Suprapubic skin (tissue), 4 donors: ENCODE measurements at regions not wholly inside any gene's neighbourhood (a gene's known extent, or its start where the extent isn't known, plus 50 kb on each side); places are given as distances from the start of the nearest gene placed in this dataset.

Experiments
- DNase-seq, 2 donors: peaks; one replicate each; pipeline ENCODE4 v3.0.0-alpha.2; 2019; ENCODE audit warnings: low spot score in 2 of 2
- H3K27ac ChIP-seq: fragments of 200-600 bp; sonication (generic); one replicate; pipeline ENCODE4 v1.5.1; 2019
- H3K27me3 ChIP-seq: fragments of 200-600 bp; sonication (generic); one replicate; pipeline ENCODE4 v1.5.1; 2019
- H3K36me3 ChIP-seq: fragments of 200-600 bp; sonication (generic); one replicate; pipeline ENCODE4 v1.5.1; 2019
- H3K4me1 ChIP-seq: fragments of 200-600 bp; sonication (generic); one replicate; pipeline ENCODE4 v1.5.1; 2019
- H3K4me3 ChIP-seq: fragments of 200-600 bp; sonication (generic); one replicate; pipeline ENCODE4 v1.5.1; 2019; ENCODE audit warnings: mild to moderate bottlenecking
- H3K9me3 ChIP-seq: fragments of 200-600 bp; sonication (generic); one replicate; pipeline ENCODE4 v1.5.1; 2019
- CTCF ChIP-seq, 2 donors: fragments of 200-600 bp in 1 of 2; fragments of 450-650 bp in 1 of 2; sonication (generic) in 1 of 2; IDR thresholded peaks; one replicate each; pipeline ENCODE4 v1.5.1; 2016 to 2019; ENCODE audit warnings: antibody characterized with exemption in 2 of 2, mild to moderate bottlenecking in 1 of 2, moderate library complexity in 1 of 2
- EP300 ChIP-seq: sonication (generic); formaldehyde crosslinking; IDR thresholded peaks from one replicate; pipeline ENCODE4 v1.6.1; 2017; ENCODE audit warnings: antibody characterized with exemption
- POLR2A ChIP-seq, 2 donors: fragments of 450-650 bp; IDR thresholded peaks; one replicate each; pipeline ENCODE4 v1.6.1; 2017; ENCODE audit warnings: antibody characterized with exemption in 2 of 2, mild to moderate bottlenecking in 2 of 2, moderate library complexity in 2 of 2
- POLR2AphosphoS5 ChIP-seq, 3 donors: sonication (generic); formaldehyde crosslinking; IDR thresholded peaks; one replicate each; pipeline ENCODE4 v1.6.1; 2017; ENCODE audit warnings: antibody characterized with exemption in 3 of 3
- WGBS: methylation state at CpG from one replicate; pipeline ENCODE4 v1.1.5; 2018; 5-methylcytosine and 5-hydroxymethylcytosine counted together

GRCh38 chr10:21158301-21158700, 261.2 kb upstream of the NEBL start:
- no peaks in the 10 kb centered on the region for H3K9me3 ChIP-seq

GRCh38 chr10:21157664-21158063, 260.6 kb upstream of the NEBL start:
- Histone ChIP-seq H3K27me3 (no peaks in the 10 kb centered on the region), H3K36me3 (no peaks in the 10 kb centered on the region), H3K27ac (no peak overlapping the region), H3K9me3 (no peaks in the 10 kb centered on the region), H3K4me3 (no peak overlapping the region), H3K4me1 (no peaks in the 10 kb centered on the region)
- no peak for TF ChIP-seq POLR2AphosphoS5 (IDR thresholded peaks at IDR 0.05)
- no peak for TF ChIP-seq POLR2A (IDR thresholded peaks at IDR 0.05)
- TF ChIP-seq CTCF (IDR thresholded peaks at IDR 0.05), result no peak
- WGBS, result 85% methylated on average over 4 of the region's 4 CpGs
- DNase-seq, result no peak

More at GRCh38 chr10:21158301-21158700, 261.2 kb upstream of the NEBL start:
- no peaks in the 10 kb centered on the region for H3K27me3 ChIP-seq
- no peak for TF ChIP-seq POLR2A (IDR thresholded peaks at IDR 0.05)
- no peak for TF ChIP-seq EP300
- no peak for TF ChIP-seq POLR2AphosphoS5 (IDR thresholded peaks at IDR 0.05)
- TF ChIP-seq CTCF (IDR thresholded peaks at IDR 0.05), result no peak
- H3K4me3 ChIP-seq, result no peak overlapping the region
- WGBS, result 94% methylated on average over 3 of the region's 3 CpGs
- no peak overlapping the region for H3K27ac ChIP-seq
- H3K4me1 ChIP-seq, result no peaks in the 10 kb centered on the region
- H3K36me3 ChIP-seq, result no peaks in the 10 kb centered on the region
- DNase-seq, result no peak

- Histone ChIP-seq H3K36me3 (no peaks in the 10 kb centered on the region), H3K4me1 (no peaks in the 10 kb centered on the region), H3K27me3 (no peaks in the 10 kb centered on the region), H3K9me3 (no peaks in the 10 kb centered on the region), H3K4me3 (no peak overlapping the region), H3K27ac (no peak overlapping the region)
- TF ChIP-seq POLR2A (IDR thresholded peaks at IDR 0.05) (no peak), CTCF (IDR thresholded peaks at IDR 0.05) (no peak), EP300 (no peak), POLR2AphosphoS5 (IDR thresholded peaks at IDR 0.05) (no peak)
- no peak for DNase-seq
- WGBS, result 82% methylated on average over 5 of the region's 5 CpGs
Measured at GRCh38 chr10:21150166-21150565, 253.1 kb upstream of the NEBL start.

- H3K9me3 ChIP-seq, result no peaks in the 10 kb centered on the region
- no peak overlapping the region for H3K4me3 ChIP-seq
- TF ChIP-seq CTCF (IDR thresholded peaks at IDR 0.05) (no peak), EP300 (no peak), POLR2A (IDR thresholded peaks at IDR 0.05) (no peak)
- H3K27me3 ChIP-seq, result no peaks in the 10 kb centered on the region
- no peak for DNase-seq
- 82% methylated on average over 1 of the region's 1 CpG for WGBS
- no peaks in the 10 kb centered on the region for H3K36me3 ChIP-seq
- H3K4me1 ChIP-seq, result no peaks in the 10 kb centered on the region
- H3K27ac ChIP-seq, result no peak overlapping the region
Measured at GRCh38 chr10:21146436-21146789, 249.3 kb upstream of the NEBL start.

- no peak for TF ChIP-seq POLR2AphosphoS5 (IDR thresholded peaks at IDR 0.05)
- no peak for TF ChIP-seq CTCF (IDR thresholded peaks at IDR 0.05)
- no peak for TF ChIP-seq EP300
- TF ChIP-seq POLR2A (IDR thresholded peaks at IDR 0.05), result no peak
- no peak for DNase-seq
- no peaks in the 10 kb centered on the region for H3K9me3 ChIP-seq
- whole genome bisulfite sequencing, result 81% methylated on average over 13 of the region's 13 CpGs
- no peaks in the 10 kb centered on the region for H3K36me3 ChIP-seq
- no peak overlapping the region for H3K4me3 ChIP-seq
- H3K4me1 ChIP-seq, result no peaks in the 10 kb centered on the region
- no peaks in the 10 kb centered on the region for H3K27me3 ChIP-seq
- H3K27ac ChIP-seq, result no peak overlapping the region
Measured at GRCh38 chr10:21145751-21146435, 248.8 kb upstream of the NEBL start.
